ENCODE measurements at regions not wholly inside any gene's neighbourhood (a gene's known extent, or its start where the extent isn't known, plus 50 kb on each side); places are given as distances from the start of the nearest gene placed in this dataset.
A peak's percentile ranks its signal among the peaks of the same experiment; 100 is the strongest.

DNA sequence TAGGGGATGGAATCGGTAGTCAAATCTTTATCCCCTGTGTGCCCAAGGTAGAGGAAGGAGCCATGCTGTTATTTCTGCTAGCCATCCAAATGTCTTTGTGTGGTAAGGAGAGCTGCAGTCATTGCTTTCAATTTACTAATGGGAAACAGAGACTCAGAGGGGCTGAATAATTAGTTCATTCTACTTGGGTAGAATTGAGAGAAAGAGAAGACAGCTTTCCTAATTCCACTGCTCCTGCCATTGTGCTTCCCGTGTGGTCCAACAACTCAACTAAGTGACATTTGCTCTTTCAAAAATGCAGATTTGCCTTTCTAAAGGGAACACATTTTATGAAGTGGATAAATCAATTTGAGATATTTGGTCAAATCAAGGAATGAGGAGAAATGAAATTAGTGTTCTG, 136.1 kb downstream of the AQP4 start:
- H3K4me1 Mint-ChIP-seq = no peaks in the 10 kb centered on the region
- no peaks in the 10 kb centered on the region for H3K36me3 Mint-ChIP-seq (ENCODE audit: low read depth)
- no peaks in the 10 kb centered on the region for H3K27me3 Mint-ChIP-seq (ENCODE audit: low read depth)
- H3K27ac Mint-ChIP-seq = no peak overlapping the region
- H3K4me3 Mint-ChIP-seq = no peak overlapping the region
- TF ChIP-seq, protein P1, sequence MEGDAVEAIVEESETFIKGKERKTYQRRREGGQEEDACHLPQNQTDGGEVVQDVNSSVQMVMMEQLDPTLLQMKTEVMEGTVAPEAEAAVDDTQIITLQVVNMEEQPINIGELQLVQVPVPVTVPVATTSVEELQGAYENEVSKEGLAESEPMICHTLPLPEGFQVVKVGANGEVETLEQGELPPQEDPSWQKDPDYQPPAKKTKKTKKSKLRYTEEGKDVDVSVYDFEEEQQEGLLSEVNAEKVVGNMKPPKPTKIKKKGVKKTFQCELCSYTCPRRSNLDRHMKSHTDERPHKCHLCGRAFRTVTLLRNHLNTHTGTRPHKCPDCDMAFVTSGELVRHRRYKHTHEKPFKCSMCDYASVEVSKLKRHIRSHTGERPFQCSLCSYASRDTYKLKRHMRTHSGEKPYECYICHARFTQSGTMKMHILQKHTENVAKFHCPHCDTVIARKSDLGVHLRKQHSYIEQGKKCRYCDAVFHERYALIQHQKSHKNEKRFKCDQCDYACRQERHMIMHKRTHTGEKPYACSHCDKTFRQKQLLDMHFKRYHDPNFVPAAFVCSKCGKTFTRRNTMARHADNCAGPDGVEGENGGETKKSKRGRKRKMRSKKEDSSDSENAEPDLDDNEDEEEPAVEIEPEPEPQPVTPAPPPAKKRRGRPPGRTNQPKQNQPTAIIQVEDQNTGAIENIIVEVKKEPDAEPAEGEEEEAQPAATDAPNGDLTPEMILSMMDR (IDR thresholded peaks at IDR 0.05; ENCODE audit: unreplicated experiment in 3 of 3) = no peak
- H3K9me3 Mint-ChIP-seq = peaks cover 2% of the 10 kb centered on the region

DNA sequence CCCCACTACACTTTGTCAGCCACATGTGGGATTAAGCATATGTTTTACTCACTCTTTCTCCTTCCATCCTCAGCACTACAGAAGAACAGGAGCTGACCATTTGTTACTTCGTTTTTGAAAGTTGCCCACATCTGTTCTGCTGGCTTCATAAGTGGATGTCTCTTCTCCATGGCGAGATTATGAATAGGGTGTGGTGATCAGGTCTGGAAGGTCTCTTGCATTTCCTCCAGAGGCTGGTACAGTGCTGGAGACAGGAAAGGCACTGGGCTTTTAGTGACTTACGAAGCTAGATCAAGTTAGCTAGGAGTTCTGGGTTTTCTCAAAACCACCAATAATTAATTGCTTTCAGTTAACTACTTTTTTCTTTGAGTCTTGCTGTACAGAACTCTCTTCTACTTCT, 136.5 kb downstream of the AQP4 start:
- no peaks in the 10 kb centered on the region for H3K4me1 Mint-ChIP-seq
- no peaks in the 10 kb centered on the region for H3K36me3 Mint-ChIP-seq (ENCODE audit: low read depth)
- no peak overlapping the region for H3K27ac Mint-ChIP-seq
- TF ChIP-seq, protein P1 (IDR thresholded peaks at IDR 0.05; ENCODE audit: unreplicated experiment in 3 of 3) = no peak
- H3K4me3 Mint-ChIP-seq = no peak overlapping the region
- no peaks in the 10 kb centered on the region for H3K9me3 Mint-ChIP-seq
- no peaks in the 10 kb centered on the region for H3K27me3 Mint-ChIP-seq (ENCODE audit: low read depth)

DNA sequence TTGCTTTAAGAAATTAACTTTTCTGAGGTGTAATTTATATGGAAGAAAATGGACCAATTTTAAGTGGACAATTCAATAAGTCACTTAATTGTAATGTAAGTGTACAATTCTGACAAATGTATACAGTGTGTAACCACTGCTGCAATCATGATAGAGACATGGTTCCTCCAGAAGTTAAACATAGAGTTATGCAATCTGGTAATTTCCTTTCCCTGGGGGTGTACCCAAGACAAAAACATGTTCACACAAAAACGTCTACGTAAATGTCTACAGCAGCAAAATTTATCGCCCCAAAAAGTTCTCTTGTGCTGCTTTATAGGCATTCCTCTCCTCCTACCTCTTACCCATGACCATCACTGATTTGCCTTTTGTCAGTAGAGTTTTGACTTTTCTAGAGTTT, 141.5 kb downstream of the AQP4 start:
- Mint-ChIP-seq H3K4me1 (peaks cover 7% of the 10 kb centered on the region), H3K27ac (no peak overlapping the region), H3K36me3 (ENCODE audit: low read depth) (no peaks in the 10 kb centered on the region), H3K4me3 (no peak overlapping the region), H3K9me3 (no peaks in the 10 kb centered on the region), H3K27me3 (ENCODE audit: low read depth) (peaks cover 10% of the 10 kb centered on the region)
- TF ChIP-seq, protein P1 (IDR thresholded peaks at IDR 0.05; ENCODE audit: unreplicated experiment in 3 of 3) = no peak

- TF ChIP-seq, protein P1 (IDR thresholded peaks at IDR 0.05; ENCODE audit: unreplicated experiment in 3 of 3) = no peak
- Mint-ChIP-seq H3K36me3 (ENCODE audit: low read depth) (no peaks in the 10 kb centered on the region), H3K9me3 (no peaks in the 10 kb centered on the region), H3K27ac (no peak overlapping the region), H3K27me3 (ENCODE audit: low read depth) (peaks cover 10% of the 10 kb centered on the region), H3K4me3 (no peak overlapping the region), H3K4me1 (peaks cover 7% of the 10 kb centered on the region)
These were observed 143.0 kb downstream of the AQP4 start for GRCh38 chr18:26722565-26722931.

GRCh38 chr18:26721854-26722564, 143.5 kb downstream of the AQP4 start:
- H3K27ac Mint-ChIP-seq = no peak overlapping the region
- H3K27me3 Mint-ChIP-seq (ENCODE audit: low read depth) = peaks cover 10% of the 10 kb centered on the region
- H3K4me3 Mint-ChIP-seq = no peak overlapping the region
- H3K4me1 Mint-ChIP-seq = peaks cover 9% of the 10 kb centered on the region
- TF ChIP-seq, protein P1 (IDR thresholded peaks at IDR 0.05; ENCODE audit: unreplicated experiment in 3 of 3) = no peak
- H3K9me3 Mint-ChIP-seq = no peaks in the 10 kb centered on the region
- H3K36me3 Mint-ChIP-seq (ENCODE audit: low read depth) = no peaks in the 10 kb centered on the region

GRCh38 chr18:26719896-26720295, 145.6 kb downstream of the AQP4 start:
- TF ChIP-seq, protein P1 (IDR thresholded peaks at IDR 0.05; ENCODE audit: unreplicated experiment in 3 of 3) = no peak
- H3K36me3 Mint-ChIP-seq (ENCODE audit: low read depth) = no peaks in the 10 kb centered on the region
- H3K4me1 Mint-ChIP-seq = peaks cover 16% of the 10 kb centered on the region

More at GRCh38 chr18:26719896-26720295, 145.6 kb downstream of the AQP4 start:
- peaks cover 10% of the 10 kb centered on the region for H3K27me3 Mint-ChIP-seq (ENCODE audit: low read depth)
- H3K27ac Mint-ChIP-seq = peak overlapping the region in 2 of 3 experiments; percentile 70 to 86
- no peaks in the 10 kb centered on the region for H3K9me3 Mint-ChIP-seq
- no peak overlapping the region for H3K4me3 Mint-ChIP-seq

All from nephron (organoid).